ENCODE measurements at regions not wholly inside any gene's neighbourhood (a gene's known extent, or its start where the extent isn't known, plus 50 kb on each side); places are given as distances from the start of the nearest gene placed in this dataset.

DNA sequence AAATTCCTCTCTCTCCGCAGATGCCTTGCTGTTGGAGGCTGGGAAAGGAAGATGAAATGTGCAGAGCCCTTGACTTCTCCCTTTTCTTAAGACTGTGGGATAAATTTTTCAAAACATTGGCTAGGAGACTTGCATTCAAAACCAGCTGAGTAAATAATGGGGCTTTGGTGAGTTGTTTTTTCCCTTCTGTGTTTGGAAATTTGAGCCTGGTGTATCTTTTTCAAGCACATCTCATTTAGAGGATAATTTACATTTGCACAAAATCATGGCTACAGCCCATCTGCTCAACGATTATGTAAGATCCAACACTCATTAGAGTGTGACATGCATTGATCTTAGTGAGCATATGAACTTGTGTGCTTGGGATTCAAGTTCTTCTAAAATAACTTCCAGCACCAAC is 112.1 kb upstream of the ATP8B1 start:
- no peaks in the 10 kb centered on the region for H3K9me3 ChIP-seq (ENCODE audit: control insufficient read depth, insufficient read depth, low read depth, low read length)
- BruUV-seq (replicated peaks) = no TSS peak
- DNase-seq (ENCODE audit: low read depth, low spot score) = no peak
- no peaks in the 10 kb centered on the region for H3K36me3 ChIP-seq (ENCODE audit: control insufficient read depth, insufficient read depth, low read length)
- TF ChIP-seq, protein P1, sequence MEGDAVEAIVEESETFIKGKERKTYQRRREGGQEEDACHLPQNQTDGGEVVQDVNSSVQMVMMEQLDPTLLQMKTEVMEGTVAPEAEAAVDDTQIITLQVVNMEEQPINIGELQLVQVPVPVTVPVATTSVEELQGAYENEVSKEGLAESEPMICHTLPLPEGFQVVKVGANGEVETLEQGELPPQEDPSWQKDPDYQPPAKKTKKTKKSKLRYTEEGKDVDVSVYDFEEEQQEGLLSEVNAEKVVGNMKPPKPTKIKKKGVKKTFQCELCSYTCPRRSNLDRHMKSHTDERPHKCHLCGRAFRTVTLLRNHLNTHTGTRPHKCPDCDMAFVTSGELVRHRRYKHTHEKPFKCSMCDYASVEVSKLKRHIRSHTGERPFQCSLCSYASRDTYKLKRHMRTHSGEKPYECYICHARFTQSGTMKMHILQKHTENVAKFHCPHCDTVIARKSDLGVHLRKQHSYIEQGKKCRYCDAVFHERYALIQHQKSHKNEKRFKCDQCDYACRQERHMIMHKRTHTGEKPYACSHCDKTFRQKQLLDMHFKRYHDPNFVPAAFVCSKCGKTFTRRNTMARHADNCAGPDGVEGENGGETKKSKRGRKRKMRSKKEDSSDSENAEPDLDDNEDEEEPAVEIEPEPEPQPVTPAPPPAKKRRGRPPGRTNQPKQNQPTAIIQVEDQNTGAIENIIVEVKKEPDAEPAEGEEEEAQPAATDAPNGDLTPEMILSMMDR (IDR thresholded peaks at IDR 0.05) = no peak
- TF ChIP-seq POLR2AphosphoS5 (IDR thresholded peaks at IDR 0.05; ENCODE audit: low read depth, low read length) (no peak), SIN3A (IDR thresholded peaks at IDR 0.05; ENCODE audit: borderline replicate concordance, insufficient read depth, low read depth, low read length) (no peak), TCF7L2 (IDR thresholded peaks at IDR 0.05; ENCODE audit: low read depth, low read length) (no peak)
- TF ChIP-seq, protein P2, sequence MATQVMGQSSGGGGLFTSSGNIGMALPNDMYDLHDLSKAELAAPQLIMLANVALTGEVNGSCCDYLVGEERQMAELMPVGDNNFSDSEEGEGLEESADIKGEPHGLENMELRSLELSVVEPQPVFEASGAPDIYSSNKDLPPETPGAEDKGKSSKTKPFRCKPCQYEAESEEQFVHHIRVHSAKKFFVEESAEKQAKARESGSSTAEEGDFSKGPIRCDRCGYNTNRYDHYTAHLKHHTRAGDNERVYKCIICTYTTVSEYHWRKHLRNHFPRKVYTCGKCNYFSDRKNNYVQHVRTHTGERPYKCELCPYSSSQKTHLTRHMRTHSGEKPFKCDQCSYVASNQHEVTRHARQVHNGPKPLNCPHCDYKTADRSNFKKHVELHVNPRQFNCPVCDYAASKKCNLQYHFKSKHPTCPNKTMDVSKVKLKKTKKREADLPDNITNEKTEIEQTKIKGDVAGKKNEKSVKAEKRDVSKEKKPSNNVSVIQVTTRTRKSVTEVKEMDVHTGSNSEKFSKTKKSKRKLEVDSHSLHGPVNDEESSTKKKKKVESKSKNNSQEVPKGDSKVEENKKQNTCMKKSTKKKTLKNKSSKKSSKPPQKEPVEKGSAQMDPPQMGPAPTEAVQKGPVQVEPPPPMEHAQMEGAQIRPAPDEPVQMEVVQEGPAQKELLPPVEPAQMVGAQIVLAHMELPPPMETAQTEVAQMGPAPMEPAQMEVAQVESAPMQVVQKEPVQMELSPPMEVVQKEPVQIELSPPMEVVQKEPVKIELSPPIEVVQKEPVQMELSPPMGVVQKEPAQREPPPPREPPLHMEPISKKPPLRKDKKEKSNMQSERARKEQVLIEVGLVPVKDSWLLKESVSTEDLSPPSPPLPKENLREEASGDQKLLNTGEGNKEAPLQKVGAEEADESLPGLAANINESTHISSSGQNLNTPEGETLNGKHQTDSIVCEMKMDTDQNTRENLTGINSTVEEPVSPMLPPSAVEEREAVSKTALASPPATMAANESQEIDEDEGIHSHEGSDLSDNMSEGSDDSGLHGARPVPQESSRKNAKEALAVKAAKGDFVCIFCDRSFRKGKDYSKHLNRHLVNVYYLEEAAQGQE (IDR thresholded peaks at IDR 0.05; ENCODE audit: insufficient read depth in 1 of 2, low read depth in 2 of 2, low read length in 1 of 2) = no peak
- H3K27me3 ChIP-seq (ENCODE audit: control insufficient read depth, insufficient read depth, low read length) = no peaks in the 10 kb centered on the region
- no peak for ATAC-seq
- no peak overlapping the region for H3K27ac ChIP-seq (ENCODE audit: low read length)
- no peaks in the 10 kb centered on the region for H3K4me1 ChIP-seq (ENCODE audit: control insufficient read depth, insufficient read depth, low read length)
- ChIA-PET POLR2A (no interaction called here), CTCF (no interaction called here)
- H3K4me3 ChIP-seq (ENCODE audit: low read depth in 2 of 2, low read length in 2 of 2) = no peak overlapping the region
- intact Hi-C loops (cut with micrococcal nuclease; ENCODE audit: unreplicated experiment) = no loop called here
- in situ Hi-C loops (cut with HindIII; ENCODE audit: low pct_unique_long_range_greater_than_20kb, low sequenced_read_pairs) = no loop called here

DNA sequence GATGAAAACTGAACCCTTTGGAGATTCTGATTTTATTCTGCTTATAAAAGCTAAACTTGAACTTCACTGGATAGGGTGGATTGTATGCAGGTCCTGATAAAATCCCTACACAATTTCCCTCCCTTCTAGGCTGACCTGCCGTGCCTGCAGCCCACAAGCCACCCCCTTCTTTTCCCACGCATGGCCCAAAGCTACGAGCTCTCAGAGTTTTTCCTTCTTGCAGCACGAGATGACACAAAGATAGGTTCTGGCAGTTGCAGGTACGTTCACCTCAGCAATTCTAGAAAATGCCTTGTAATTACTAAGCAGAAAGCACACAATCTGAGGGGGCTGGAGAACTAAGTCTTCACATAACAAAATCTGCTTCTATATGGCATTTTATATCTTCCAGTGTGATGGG is 110.6 kb upstream of the ATP8B1 start:
- no TSS peak for BruUV-seq (replicated peaks)
- no peaks in the 10 kb centered on the region for H3K27me3 ChIP-seq (ENCODE audit: control insufficient read depth, insufficient read depth, low read length)
- no peaks in the 10 kb centered on the region for H3K4me1 ChIP-seq (ENCODE audit: control insufficient read depth, insufficient read depth, low read length)
- H3K9me3 ChIP-seq (ENCODE audit: control insufficient read depth, insufficient read depth, low read depth, low read length) = no peaks in the 10 kb centered on the region
- ATAC-seq = no peak
- intact Hi-C loops (cut with micrococcal nuclease; ENCODE audit: unreplicated experiment) (no loop called here), in situ Hi-C loops (cut with HindIII; ENCODE audit: low pct_unique_long_range_greater_than_20kb, low sequenced_read_pairs) (no loop called here)
- no peak for DNase-seq (ENCODE audit: low read depth, low spot score)
- H3K27ac ChIP-seq (ENCODE audit: low read length) = no peak overlapping the region
- ChIA-PET CTCF (no interaction called here), POLR2A (no interaction called here)
- H3K36me3 ChIP-seq (ENCODE audit: control insufficient read depth, insufficient read depth, low read length) = no peaks in the 10 kb centered on the region
- no peak overlapping the region for H3K4me3 ChIP-seq (ENCODE audit: low read depth in 2 of 2, low read length in 2 of 2)
- TF ChIP-seq SIN3A (IDR thresholded peaks at IDR 0.05; ENCODE audit: borderline replicate concordance, insufficient read depth, low read depth, low read length) (no peak), TCF7L2 (IDR thresholded peaks at IDR 0.05; ENCODE audit: low read depth, low read length) (no peak), POLR2AphosphoS5 (IDR thresholded peaks at IDR 0.05; ENCODE audit: low read depth, low read length) (no peak)
- TF ChIP-seq, protein P2 (IDR thresholded peaks at IDR 0.05; ENCODE audit: insufficient read depth in 1 of 2, low read depth in 2 of 2, low read length in 1 of 2) = no peak
- TF ChIP-seq, protein P1 (IDR thresholded peaks at IDR 0.05) = no peak

Data from Panc1 (cell line).